ENCODE measurements at regions not wholly inside any gene's neighbourhood (a gene's known extent, or its start where the extent isn't known, plus 50 kb on each side); places are given as distances from the start of the nearest gene placed in this dataset.

DNA sequence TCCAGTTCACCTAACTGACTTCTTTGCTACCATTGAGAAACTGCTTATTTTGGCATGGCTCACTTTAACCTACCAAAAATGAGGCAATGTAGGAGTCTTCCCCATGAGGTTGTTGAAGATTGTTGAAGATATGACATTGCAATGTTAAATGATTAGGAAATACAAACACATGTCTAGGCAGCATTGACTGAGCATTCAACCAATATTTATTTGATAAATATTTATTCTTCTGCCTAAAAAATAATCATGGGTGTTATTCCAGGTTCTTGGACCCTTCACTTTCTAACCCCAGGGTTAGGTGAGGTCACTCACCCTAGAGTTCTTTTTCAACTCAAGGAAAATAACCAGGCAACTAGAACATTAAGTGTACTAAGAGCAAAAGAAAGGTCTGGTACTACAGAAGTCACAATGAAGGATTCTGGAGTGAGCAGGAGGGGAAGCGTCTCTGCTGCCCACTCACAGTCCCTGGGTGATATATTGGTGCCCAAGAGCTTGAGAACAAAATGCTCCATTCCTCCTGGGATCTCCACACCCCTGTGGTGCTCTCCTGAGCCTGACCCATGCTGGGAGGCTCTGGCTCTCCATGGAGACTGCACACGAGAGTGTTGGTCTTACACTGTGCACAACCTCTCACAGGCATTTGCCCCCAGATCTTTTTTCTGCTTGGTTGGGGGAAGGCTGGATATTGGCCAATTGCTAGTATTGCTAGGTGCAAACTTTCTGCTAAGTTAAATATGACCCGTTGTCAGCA, 123.4 kb downstream of the SPAG6 start:
- TF ChIP-seq SUZ12 (IDR thresholded peaks at IDR 0.05; ENCODE audit: extremely low read depth, insufficient read depth, insufficient read length) (no peak), ZNF274 (IDR thresholded peaks at IDR 0.05; ENCODE audit: low read depth, low read length) (no peak), YY1 (IDR thresholded peaks at IDR 0.05; ENCODE audit: insufficient read depth, insufficient read length) (no peak)

All from NT2/D1 (cell line).